ENCODE measurements at regions not wholly inside any gene's neighbourhood (a gene's known extent, or its start where the extent isn't known, plus 50 kb on each side); places are given as distances from the start of the nearest gene placed in this dataset.

GRCh38 chr20:23180451-23180921 is 94.4 kb upstream of the CD93 start:
- Histone ChIP-seq H3K27ac (peak overlapping the region; percentile 56), H3K4me1 (peaks cover 10% of the 10 kb centered on the region), H3K36me3 (ENCODE audit: insufficient read depth in 1 of 2, low read depth in 1 of 2) (no peaks in the 10 kb centered on the region), H3K9me3 (peaks cover 7% of the 10 kb centered on the region), H3K27me3 (ENCODE audit: insufficient read depth in 3 of 3, low read length in 2 of 3) (no peaks in the 10 kb centered on the region), H3K4me3 (no peak overlapping the region)
- intact Hi-C loops (cut with DNase I), result no loop called here
- ATAC-seq (peak; percentile 42 to 58 (median 50)), DNase-seq (peak in 1 of 2 donors; percentile 79)
- no peak for TF ChIP-seq CTCF (IDR thresholded peaks at IDR 0.05)
- 45 to 57% (median 50%) methylated on average over 9 of the region's 9 CpGs for WGBS, 3 donors

GRCh38 chr20:23179766-23180403 is 93.8 kb upstream of the CD93 start:
- no peak for TF ChIP-seq CTCF (IDR thresholded peaks at IDR 0.05)
- Histone ChIP-seq H3K27me3 (ENCODE audit: insufficient read depth in 3 of 3, low read length in 2 of 3) (no peaks in the 10 kb centered on the region), H3K27ac (peak overlapping the region; percentile 56), H3K36me3 (ENCODE audit: insufficient read depth in 1 of 2, low read depth in 1 of 2) (no peaks in the 10 kb centered on the region), H3K9me3 (peaks cover 7% of the 10 kb centered on the region), H3K4me1 (peaks cover 10% of the 10 kb centered on the region), H3K4me3 (no peak overlapping the region)
- 47 to 65% (median 48%) methylated on average over 1 of the region's 1 CpG for WGBS, 3 donors
- ATAC-seq (peak in 2 of 4 donors; percentile 19 to 50), DNase-seq (peak in 1 of 2 donors; percentile 53)
- intact Hi-C loops (cut with DNase I), result loop anchor here in 1 of 2 donors (2.0 kb wide), 1 partner anchor 131 kb away; the partner anchor contains the start of gene THBD

- ATAC-seq (peak; percentile 88 to 98 (median 97)), DNase-seq (peak in 1 of 2 donors; percentile 79)
- H3K36me3 ChIP-seq (ENCODE audit: insufficient read depth in 1 of 2, low read depth in 1 of 2), result no peaks in the 10 kb centered on the region
- WGBS, 3 donors, result 21 to 26% (median 22%) methylated on average over 3 of the region's 3 CpGs
- H3K27ac ChIP-seq, result peak overlapping the region; percentile 40
- TF ChIP-seq CTCF (IDR thresholded peaks at IDR 0.05), result peak; percentile 77
- intact Hi-C loops (cut with DNase I), result loop anchor here in 1 of 2 donors (2.0 kb wide), 1 partner anchor 130 kb away; the partner anchor contains the start of gene THBD
- H3K4me1 ChIP-seq, result peaks cover 10% of the 10 kb centered on the region
- H3K27me3 ChIP-seq (ENCODE audit: insufficient read depth in 3 of 3, low read length in 2 of 3), result no peaks in the 10 kb centered on the region
- peaks cover 7% of the 10 kb centered on the region for H3K9me3 ChIP-seq
- H3K4me3 ChIP-seq, result no peak overlapping the region
Measured at GRCh38 chr20:23178806-23179205, 92.7 kb upstream of the CD93 start.

- intact Hi-C loops (cut with DNase I), result no loop called here
- Histone ChIP-seq H3K4me1 (peaks cover 10% of the 10 kb centered on the region), H3K36me3 (ENCODE audit: insufficient read depth in 1 of 2, low read depth in 1 of 2) (no peaks in the 10 kb centered on the region), H3K27ac (no peak overlapping the region), H3K4me3 (no peak overlapping the region), H3K27me3 (ENCODE audit: insufficient read depth in 3 of 3, low read length in 2 of 3) (no peaks in the 10 kb centered on the region), H3K9me3 (peaks cover 7% of the 10 kb centered on the region)
- 97 to 99% (median 98%) methylated on average over 3 of the region's 3 CpGs for WGBS, 3 donors
- ATAC-seq (no peak), DNase-seq (no peak)
- TF ChIP-seq CTCF (IDR thresholded peaks at IDR 0.05), result no peak
Measured at GRCh38 chr20:23174821-23175220, 88.7 kb upstream of the CD93 start.
